ENCODE measurements at regions not wholly inside any gene's neighbourhood (a gene's known extent, or its start where the extent isn't known, plus 50 kb on each side); places are given as distances from the start of the nearest gene placed in this dataset.

DNA sequence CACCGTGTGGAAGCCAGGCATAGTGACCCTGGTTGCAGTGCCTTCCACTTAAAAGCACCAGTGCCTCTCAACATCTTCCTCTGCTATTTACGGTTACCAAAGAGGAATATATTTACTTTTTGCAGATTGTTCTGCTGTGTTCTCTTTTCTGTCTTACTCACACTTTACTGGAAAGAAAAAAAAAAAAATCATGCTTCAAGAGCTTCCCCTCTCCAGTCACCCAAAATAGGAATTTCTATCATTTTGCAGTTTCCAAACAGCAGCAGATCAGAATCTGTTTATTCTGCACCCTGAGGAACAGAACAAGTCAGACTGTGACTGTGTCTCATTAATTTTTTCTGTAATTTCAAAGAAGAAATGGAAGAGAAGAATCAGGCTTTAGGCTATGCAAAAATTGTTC lies 96.1 kb downstream of the KCNJ2 start:
- TF ChIP-seq, protein P1, sequence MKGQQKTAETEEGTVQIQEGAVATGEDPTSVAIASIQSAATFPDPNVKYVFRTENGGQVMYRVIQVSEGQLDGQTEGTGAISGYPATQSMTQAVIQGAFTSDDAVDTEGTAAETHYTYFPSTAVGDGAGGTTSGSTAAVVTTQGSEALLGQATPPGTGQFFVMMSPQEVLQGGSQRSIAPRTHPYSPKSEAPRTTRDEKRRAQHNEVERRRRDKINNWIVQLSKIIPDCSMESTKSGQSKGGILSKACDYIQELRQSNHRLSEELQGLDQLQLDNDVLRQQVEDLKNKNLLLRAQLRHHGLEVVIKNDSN (IDR thresholded peaks at IDR 0.05), result no peak
- TF ChIP-seq EP300 (IDR thresholded peaks at IDR 0.05; ENCODE audit: borderline replicate concordance) (no peak), TAF1 (IDR thresholded peaks at IDR 0.05; ENCODE audit: low read depth) (no peak), TCF12 (IDR thresholded peaks at IDR 0.05; ENCODE audit: low read depth) (no peak), CREB1 (IDR thresholded peaks at IDR 0.05; ENCODE audit: low read depth) (no peak), CEBPB (IDR thresholded peaks at IDR 0.05) (no peak), YY1 (IDR thresholded peaks at IDR 0.05; ENCODE audit: low read depth) (no peak), RAD21 (IDR thresholded peaks at IDR 0.05; ENCODE audit: low read depth) (no peak), EGR1 (IDR thresholded peaks at IDR 0.05) (no peak), FOXM1 (IDR thresholded peaks at IDR 0.05; ENCODE audit: borderline replicate concordance, low read depth) (no peak), TEAD4 (IDR thresholded peaks at IDR 0.05) (no peak)
- TF ChIP-seq, protein P2, sequence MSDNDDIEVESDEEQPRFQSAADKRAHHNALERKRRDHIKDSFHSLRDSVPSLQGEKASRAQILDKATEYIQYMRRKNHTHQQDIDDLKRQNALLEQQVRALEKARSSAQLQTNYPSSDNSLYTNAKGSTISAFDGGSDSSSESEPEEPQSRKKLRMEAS (IDR thresholded peaks at IDR 0.05), result no peak
- TF ChIP-seq, protein P3, sequence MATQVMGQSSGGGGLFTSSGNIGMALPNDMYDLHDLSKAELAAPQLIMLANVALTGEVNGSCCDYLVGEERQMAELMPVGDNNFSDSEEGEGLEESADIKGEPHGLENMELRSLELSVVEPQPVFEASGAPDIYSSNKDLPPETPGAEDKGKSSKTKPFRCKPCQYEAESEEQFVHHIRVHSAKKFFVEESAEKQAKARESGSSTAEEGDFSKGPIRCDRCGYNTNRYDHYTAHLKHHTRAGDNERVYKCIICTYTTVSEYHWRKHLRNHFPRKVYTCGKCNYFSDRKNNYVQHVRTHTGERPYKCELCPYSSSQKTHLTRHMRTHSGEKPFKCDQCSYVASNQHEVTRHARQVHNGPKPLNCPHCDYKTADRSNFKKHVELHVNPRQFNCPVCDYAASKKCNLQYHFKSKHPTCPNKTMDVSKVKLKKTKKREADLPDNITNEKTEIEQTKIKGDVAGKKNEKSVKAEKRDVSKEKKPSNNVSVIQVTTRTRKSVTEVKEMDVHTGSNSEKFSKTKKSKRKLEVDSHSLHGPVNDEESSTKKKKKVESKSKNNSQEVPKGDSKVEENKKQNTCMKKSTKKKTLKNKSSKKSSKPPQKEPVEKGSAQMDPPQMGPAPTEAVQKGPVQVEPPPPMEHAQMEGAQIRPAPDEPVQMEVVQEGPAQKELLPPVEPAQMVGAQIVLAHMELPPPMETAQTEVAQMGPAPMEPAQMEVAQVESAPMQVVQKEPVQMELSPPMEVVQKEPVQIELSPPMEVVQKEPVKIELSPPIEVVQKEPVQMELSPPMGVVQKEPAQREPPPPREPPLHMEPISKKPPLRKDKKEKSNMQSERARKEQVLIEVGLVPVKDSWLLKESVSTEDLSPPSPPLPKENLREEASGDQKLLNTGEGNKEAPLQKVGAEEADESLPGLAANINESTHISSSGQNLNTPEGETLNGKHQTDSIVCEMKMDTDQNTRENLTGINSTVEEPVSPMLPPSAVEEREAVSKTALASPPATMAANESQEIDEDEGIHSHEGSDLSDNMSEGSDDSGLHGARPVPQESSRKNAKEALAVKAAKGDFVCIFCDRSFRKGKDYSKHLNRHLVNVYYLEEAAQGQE (IDR thresholded peaks at IDR 0.05; ENCODE audit: low read depth), result no peak

DNA sequence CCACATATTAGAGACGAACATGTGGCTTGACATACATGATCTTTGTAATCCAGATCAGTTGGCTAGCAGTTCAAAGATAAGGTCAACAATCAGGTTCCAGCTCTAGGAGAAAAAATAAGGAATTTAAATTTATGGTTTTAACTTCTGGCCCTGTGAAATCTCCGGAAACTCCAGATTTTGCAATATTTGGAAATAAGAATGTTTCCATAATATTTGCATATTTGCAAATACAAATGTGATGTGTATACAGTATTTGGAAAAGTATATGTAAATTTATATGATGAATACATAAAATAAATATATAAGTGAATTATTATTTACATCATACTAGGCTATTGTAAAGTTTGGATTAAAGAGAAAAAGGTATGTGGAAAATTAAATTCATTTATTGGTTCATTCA lies 97.1 kb downstream of the KCNJ2 start:
- no peak for TF ChIP-seq EGR1 (IDR thresholded peaks at IDR 0.05)
- TF ChIP-seq TAF1 (IDR thresholded peaks at IDR 0.05; ENCODE audit: low read depth), result no peak
- TF ChIP-seq FOXM1 (IDR thresholded peaks at IDR 0.05; ENCODE audit: borderline replicate concordance, low read depth), result no peak
- TF ChIP-seq TEAD4 (IDR thresholded peaks at IDR 0.05), result no peak
- TF ChIP-seq EP300 (IDR thresholded peaks at IDR 0.05; ENCODE audit: borderline replicate concordance), result no peak
- TF ChIP-seq YY1 (IDR thresholded peaks at IDR 0.05; ENCODE audit: low read depth), result no peak
- TF ChIP-seq RAD21 (IDR thresholded peaks at IDR 0.05; ENCODE audit: low read depth), result no peak
- TF ChIP-seq, protein P2 (IDR thresholded peaks at IDR 0.05), result no peak
- TF ChIP-seq CREB1 (IDR thresholded peaks at IDR 0.05; ENCODE audit: low read depth), result no peak
- TF ChIP-seq, protein P3 (IDR thresholded peaks at IDR 0.05; ENCODE audit: low read depth), result no peak
- TF ChIP-seq TCF12 (IDR thresholded peaks at IDR 0.05; ENCODE audit: low read depth), result no peak
- TF ChIP-seq NFIC (IDR thresholded peaks at IDR 0.05), result no peak
- no peak for TF ChIP-seq CEBPB (IDR thresholded peaks at IDR 0.05)
- no peak for TF ChIP-seq ZBTB7A (IDR thresholded peaks at IDR 0.05; ENCODE audit: low read depth)
- TF ChIP-seq, protein P1 (IDR thresholded peaks at IDR 0.05), result no peak

DNA sequence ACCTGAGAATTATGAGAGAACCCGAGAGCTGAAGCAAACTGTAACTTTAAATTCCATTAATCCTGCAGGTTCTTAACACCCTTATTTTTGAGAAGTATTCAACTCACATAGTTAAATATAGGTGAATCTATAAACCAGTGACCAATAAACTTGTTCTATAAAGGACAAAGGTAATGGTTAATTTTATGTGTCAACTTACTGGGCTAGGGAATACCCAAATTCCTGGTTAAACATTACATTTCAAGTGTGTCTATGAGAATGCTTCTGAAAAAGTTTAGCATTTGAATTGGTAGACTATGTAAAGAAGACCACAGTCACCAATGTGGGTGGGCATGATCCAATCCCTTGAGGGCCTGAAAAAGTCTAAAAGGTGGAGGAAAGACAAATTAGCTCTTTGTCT lies 99.1 kb downstream of the KCNJ2 start:
- TF ChIP-seq EGR1 (IDR thresholded peaks at IDR 0.05), result no peak
- TF ChIP-seq, protein P2 (IDR thresholded peaks at IDR 0.05), result no peak
- TF ChIP-seq ZBTB7A (IDR thresholded peaks at IDR 0.05; ENCODE audit: low read depth), result no peak
- TF ChIP-seq, protein P3 (IDR thresholded peaks at IDR 0.05; ENCODE audit: low read depth), result no peak
- no peak for TF ChIP-seq YY1 (IDR thresholded peaks at IDR 0.05; ENCODE audit: low read depth)
- TF ChIP-seq TAF1 (IDR thresholded peaks at IDR 0.05; ENCODE audit: low read depth), result no peak
- TF ChIP-seq FOXM1 (IDR thresholded peaks at IDR 0.05; ENCODE audit: borderline replicate concordance, low read depth), result no peak
- no peak for TF ChIP-seq TCF12 (IDR thresholded peaks at IDR 0.05; ENCODE audit: low read depth)
- TF ChIP-seq NFIC (IDR thresholded peaks at IDR 0.05), result no peak
- TF ChIP-seq EP300 (IDR thresholded peaks at IDR 0.05; ENCODE audit: borderline replicate concordance), result no peak
- TF ChIP-seq CEBPB (IDR thresholded peaks at IDR 0.05), result no peak
- TF ChIP-seq, protein P1 (IDR thresholded peaks at IDR 0.05), result no peak
- no peak for TF ChIP-seq RAD21 (IDR thresholded peaks at IDR 0.05; ENCODE audit: low read depth)
- no peak for TF ChIP-seq CREB1 (IDR thresholded peaks at IDR 0.05; ENCODE audit: low read depth)
- TF ChIP-seq TEAD4 (IDR thresholded peaks at IDR 0.05), result no peak
